GM06990 (cell line): ENCODE measurements at regions not wholly inside any gene's neighbourhood (a gene's known extent, or its start where the extent isn't known, plus 50 kb on each side); places are given as distances from the start of the nearest gene placed in this dataset.

Experiments used
- DNase-seq: peaks from one replicate; pipeline ENCODE4 v3.0.0-alpha.2; 2011; ENCODE audit not compliant: insufficient read length; ENCODE audit errors: extremely low read depth
- H3K27me3 ChIP-seq: replicated peaks from 2 replicates; pipeline ENCODE4 v1.6.0; 2011; ENCODE audit warnings: low read length; ENCODE audit not compliant: control insufficient read depth, insufficient read depth
- H3K36me3 ChIP-seq: 2 replicates; pipeline ENCODE4 v1.5.1; 2011; ENCODE audit warnings: low read length; ENCODE audit not compliant: control insufficient read depth, insufficient read depth
- H3K4me3 ChIP-seq: replicated peaks from 2 replicates; pipeline ENCODE4 v1.5.1; 2011; ENCODE audit warnings: low read depth, mild to moderate bottlenecking, control low read depth, low read length
- TF ChIP-seq, protein P1 (sequence below): IDR thresholded peaks from 2 replicates; pipeline ENCODE4 v1.5.1; 2011; ENCODE audit warnings: low read length, control low read depth, mild to moderate bottlenecking, inconsistent platforms; ENCODE audit not compliant: insufficient read depth, poor library complexity, severe bottlenecking

- Histone ChIP-seq H3K36me3 (no peaks in the 10 kb centered on the region), H3K4me3 (no peak overlapping the region), H3K27me3 (no peaks in the 10 kb centered on the region)
- no peak for DNase-seq
- TF ChIP-seq, protein P1, sequence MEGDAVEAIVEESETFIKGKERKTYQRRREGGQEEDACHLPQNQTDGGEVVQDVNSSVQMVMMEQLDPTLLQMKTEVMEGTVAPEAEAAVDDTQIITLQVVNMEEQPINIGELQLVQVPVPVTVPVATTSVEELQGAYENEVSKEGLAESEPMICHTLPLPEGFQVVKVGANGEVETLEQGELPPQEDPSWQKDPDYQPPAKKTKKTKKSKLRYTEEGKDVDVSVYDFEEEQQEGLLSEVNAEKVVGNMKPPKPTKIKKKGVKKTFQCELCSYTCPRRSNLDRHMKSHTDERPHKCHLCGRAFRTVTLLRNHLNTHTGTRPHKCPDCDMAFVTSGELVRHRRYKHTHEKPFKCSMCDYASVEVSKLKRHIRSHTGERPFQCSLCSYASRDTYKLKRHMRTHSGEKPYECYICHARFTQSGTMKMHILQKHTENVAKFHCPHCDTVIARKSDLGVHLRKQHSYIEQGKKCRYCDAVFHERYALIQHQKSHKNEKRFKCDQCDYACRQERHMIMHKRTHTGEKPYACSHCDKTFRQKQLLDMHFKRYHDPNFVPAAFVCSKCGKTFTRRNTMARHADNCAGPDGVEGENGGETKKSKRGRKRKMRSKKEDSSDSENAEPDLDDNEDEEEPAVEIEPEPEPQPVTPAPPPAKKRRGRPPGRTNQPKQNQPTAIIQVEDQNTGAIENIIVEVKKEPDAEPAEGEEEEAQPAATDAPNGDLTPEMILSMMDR: no peak
Measured at GRCh38 chr12:19687371-19687770, 248.1 kb downstream of the AEBP2 start.

GRCh38 chr12:19688532-19688931, 249.2 kb downstream of the AEBP2 start:
- Histone ChIP-seq H3K27me3 (no peaks in the 10 kb centered on the region), H3K4me3 (no peak overlapping the region), H3K36me3 (no peaks in the 10 kb centered on the region)
- DNase-seq: no peak
- TF ChIP-seq, protein P1: no peak

GRCh38 chr12:19689226-19689625, 249.9 kb downstream of the AEBP2 start:
- H3K4me3 ChIP-seq: no peak overlapping the region
- TF ChIP-seq, protein P1: no peak
- no peak for DNase-seq
- H3K27me3 ChIP-seq: no peaks in the 10 kb centered on the region
- no peaks in the 10 kb centered on the region for H3K36me3 ChIP-seq

- TF ChIP-seq, protein P1: no peak
- no peaks in the 10 kb centered on the region for H3K27me3 ChIP-seq
- DNase-seq: no peak
Measured at GRCh38 chr12:19689801-19690472, 250.6 kb downstream of the AEBP2 start.

GRCh38 chr12:19692091-19692490, 252.8 kb downstream of the AEBP2 start:
- TF ChIP-seq, protein P1: no peak
- H3K36me3 ChIP-seq: no peaks in the 10 kb centered on the region
- no peak overlapping the region for H3K4me3 ChIP-seq
- H3K27me3 ChIP-seq: no peaks in the 10 kb centered on the region
- DNase-seq: no peak

More at GRCh38 chr12:19689801-19690472, 250.6 kb downstream of the AEBP2 start:
- H3K36me3 ChIP-seq: no peaks in the 10 kb centered on the region
- H3K4me3 ChIP-seq: no peak overlapping the region

DNA sequence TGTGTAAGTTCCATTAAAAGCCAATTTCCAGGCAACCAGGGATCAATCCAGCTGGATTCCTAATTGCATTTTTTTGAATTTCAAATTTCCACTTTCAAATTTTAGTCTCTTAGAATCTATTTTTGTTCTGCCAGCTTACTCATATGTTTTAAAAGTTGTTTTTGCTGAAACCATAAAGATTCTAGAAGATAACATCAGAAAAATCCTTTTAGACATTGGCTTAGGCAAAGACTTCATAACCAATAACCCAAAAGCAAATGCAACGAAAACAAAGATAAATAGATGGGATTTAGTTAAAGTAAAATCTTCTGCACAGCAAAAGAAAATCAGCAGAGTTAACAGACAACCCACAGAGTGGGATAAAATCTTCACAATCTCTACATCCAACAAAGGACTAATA, 253.3 kb downstream of the AEBP2 start:
- H3K36me3 ChIP-seq: no peaks in the 10 kb centered on the region
- H3K4me3 ChIP-seq: no peak overlapping the region
- no peak for DNase-seq

More for the DNA sequence above, 253.3 kb downstream of the AEBP2 start:
- no peaks in the 10 kb centered on the region for H3K27me3 ChIP-seq
- TF ChIP-seq, protein P1: no peak
